Stimulated activated naive CD8-positive, alpha-beta T cell treated with anti-CD3 and anti-CD28 coated beads, Interleukin-15, amount 100 ng/mL, for 72 hours (primary cell): ENCODE measurements at regions not wholly inside any gene's neighbourhood (a gene's known extent, or its start where the extent isn't known, plus 50 kb on each side); places are given as distances from the start of the nearest gene placed in this dataset.
"Not testable (repeated sequence)": the region's sequence is repeated elsewhere in the genome, so short reads cannot be mapped to it uniquely, and the experiment has no call there.

Source experiments
- ATAC-seq: fragments of 150-1000 bp; cut with Tn5 transposase; 2 replicates; pipeline ENCODE4 v1.10.0; 2021; ENCODE audit warnings: mild to moderate bottlenecking, moderate library complexity
- DNase-seq, 2 donors: peaks; one replicate each; pipeline ENCODE4 v3.0.0; 2021 to 2022
- H3K27ac Mint-ChIP-seq, 2 donors: one replicate each; pipeline ENCODE4 v1.8.0; 2022; ENCODE audit warnings: mild to moderate bottlenecking in 2 of 2, mixed read lengths in 2 of 2, moderate library complexity in 2 of 2
- H3K27me3 Mint-ChIP-seq: one replicate; pipeline ENCODE4 v1.8.0; 2022; ENCODE audit warnings: mixed read lengths
- H3K4me1 Mint-ChIP-seq: one replicate; pipeline ENCODE4 v1.8.0; 2022; ENCODE audit warnings: mild to moderate bottlenecking, mixed read lengths
- H3K4me3 Mint-ChIP-seq, 2 donors: one replicate each; pipeline ENCODE4 v1.8.0; 2022; ENCODE audit warnings: mild to moderate bottlenecking in 2 of 2, mixed read lengths in 2 of 2, moderate library complexity in 1 of 2
- H3K9me3 Mint-ChIP-seq, 2 donors: one replicate each; pipeline ENCODE4 v1.8.0; 2022; ENCODE audit warnings: mixed read lengths in 2 of 2

DNA sequence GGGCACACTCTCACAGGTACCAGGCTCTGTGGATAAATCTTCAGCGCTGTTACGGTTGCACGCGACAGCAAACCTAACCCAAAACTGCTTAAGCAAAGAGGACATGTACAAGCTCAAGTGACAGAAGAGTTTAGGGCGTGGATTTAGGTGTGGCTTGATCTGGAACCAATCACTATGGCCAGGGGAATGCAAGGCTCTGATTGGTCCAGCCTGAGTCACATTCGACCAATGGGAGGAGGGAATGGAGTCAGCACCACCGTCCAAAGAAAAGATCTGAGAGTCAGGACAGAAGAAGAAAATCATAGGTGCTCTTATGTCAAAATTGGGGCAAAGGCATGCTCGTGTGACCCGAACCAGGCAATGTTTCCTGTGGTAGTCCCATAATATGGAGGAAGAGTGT lies 139.0 kb downstream of the TRIM43 start:
- peaks cover 15% of the 10 kb centered on the region for H3K27me3 Mint-ChIP-seq
- no peaks in the 10 kb centered on the region for H3K4me1 Mint-ChIP-seq
- ATAC-seq (no peak), DNase-seq (no peak)
- no peak overlapping the region for H3K4me3 Mint-ChIP-seq
- no peak overlapping the region for H3K27ac Mint-ChIP-seq
- no peaks in the 10 kb centered on the region for H3K9me3 Mint-ChIP-seq

DNA sequence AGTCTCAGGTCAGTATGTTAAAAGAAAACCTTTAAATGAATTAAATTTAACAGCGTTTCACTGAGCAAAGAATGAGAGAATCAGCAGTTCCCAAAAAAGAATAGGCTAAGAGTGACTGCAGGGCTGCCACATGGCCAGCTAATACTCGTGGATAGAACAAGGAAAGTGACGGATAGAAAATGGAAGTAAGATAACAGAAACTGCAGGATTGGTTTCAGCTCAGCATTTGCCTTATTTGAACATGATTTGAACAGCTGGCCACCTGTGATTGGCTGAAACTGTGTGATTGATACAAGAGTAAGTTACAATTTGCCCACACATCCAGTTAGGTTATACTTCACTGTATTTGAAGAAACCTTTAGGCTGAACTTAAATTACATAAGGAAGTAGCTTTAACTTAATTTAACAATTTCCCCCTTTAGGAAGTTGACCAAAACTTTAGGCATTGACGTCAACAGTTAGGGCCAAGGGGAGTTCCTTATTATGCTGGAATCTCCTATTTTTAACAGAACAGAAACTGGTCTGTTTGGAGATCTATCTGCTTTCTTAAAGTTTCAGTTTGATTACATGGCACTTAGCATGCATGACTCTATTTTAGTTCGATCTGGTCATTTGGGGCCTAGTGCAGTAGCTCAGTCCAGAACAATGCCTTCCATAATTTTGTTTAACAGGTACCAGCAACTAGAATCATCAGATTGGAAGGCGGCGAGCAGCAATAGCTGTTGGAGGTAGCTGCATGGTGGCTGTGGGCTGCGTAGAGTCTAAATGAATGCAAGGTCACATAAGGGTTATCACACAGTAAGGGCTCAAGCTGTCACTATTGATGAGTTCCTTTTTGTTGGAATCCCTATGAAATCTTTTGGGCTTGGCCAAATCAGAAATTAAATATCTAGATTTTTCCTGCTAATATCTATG lies 143.4 kb downstream of the TRIM43 start:
- Mint-ChIP-seq H3K4me1 (no peaks in the 10 kb centered on the region), H3K27ac (no peak overlapping the region), H3K27me3 (peaks cover 26% of the 10 kb centered on the region), H3K4me3 (no peak overlapping the region), H3K9me3 (no peaks in the 10 kb centered on the region)
- no peak for ATAC-seq
- no peak for DNase-seq

- Mint-ChIP-seq H3K4me3 (no peak overlapping the region), H3K27me3 (peaks cover 18% of the 10 kb centered on the region), H3K9me3 (no peaks in the 10 kb centered on the region), H3K4me1 (no peaks in the 10 kb centered on the region), H3K27ac (no peak overlapping the region)
- DNase-seq (no peak), ATAC-seq (no peak)
Observed at GRCh38 chr2:95738301-95738700, 146.5 kb downstream of the TRIM43 start.

DNA sequence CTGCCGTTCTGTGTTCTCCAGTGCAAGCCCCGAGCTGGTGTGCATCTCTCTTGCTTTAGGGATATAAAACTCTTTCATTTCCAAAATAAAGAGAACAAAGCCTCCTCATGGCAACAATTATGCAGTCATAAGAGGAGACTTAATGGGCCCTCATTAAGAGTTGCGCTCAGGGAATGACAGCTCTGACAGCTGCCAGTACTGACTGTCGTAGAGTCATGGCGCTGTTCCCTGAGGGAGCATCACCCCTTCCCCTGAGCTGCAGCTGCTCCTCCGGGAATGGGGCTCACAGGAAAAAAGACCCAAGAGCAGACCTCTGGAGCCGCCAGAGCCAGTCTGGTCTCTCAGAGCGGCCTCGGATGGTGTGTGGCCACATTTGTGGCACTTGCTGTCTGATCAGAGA lies 160.3 kb downstream of the TRIM43 start:
- not testable (repeated sequence) for H3K4me1 Mint-ChIP-seq, DNase-seq, H3K9me3 Mint-ChIP-seq, ATAC-seq, H3K4me3 Mint-ChIP-seq
- Mint-ChIP-seq H3K27ac (peak overlapping the region in 1 of 2 donors; percentile 28), H3K27me3 (peaks cover 15% of the 10 kb centered on the region)

DNA sequence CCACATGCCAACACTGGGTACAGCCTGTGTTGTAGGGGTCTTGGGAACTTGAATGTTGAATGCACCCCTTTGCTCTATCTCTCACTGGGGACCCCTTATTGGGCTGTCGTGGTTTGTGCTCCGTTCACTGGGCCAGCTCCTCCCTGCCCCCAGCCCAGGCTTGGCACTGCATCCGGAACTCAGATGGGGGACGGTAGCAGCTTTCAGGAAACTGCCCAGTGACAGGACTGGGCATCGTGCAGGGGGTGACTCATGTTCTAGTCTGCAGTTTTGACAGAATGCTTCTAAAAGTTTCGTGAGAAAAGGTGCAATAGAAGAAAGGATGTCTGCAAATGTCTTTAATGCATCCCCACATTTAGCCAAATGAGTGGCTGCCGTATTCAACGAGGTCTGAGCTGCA lies 162.0 kb downstream of the TRIM43 start:
- not testable (repeated sequence) for ATAC-seq, H3K4me1 Mint-ChIP-seq, H3K27ac Mint-ChIP-seq, H3K4me3 Mint-ChIP-seq, H3K9me3 Mint-ChIP-seq, DNase-seq
- H3K27me3 Mint-ChIP-seq: peaks cover 15% of the 10 kb centered on the region

DNA sequence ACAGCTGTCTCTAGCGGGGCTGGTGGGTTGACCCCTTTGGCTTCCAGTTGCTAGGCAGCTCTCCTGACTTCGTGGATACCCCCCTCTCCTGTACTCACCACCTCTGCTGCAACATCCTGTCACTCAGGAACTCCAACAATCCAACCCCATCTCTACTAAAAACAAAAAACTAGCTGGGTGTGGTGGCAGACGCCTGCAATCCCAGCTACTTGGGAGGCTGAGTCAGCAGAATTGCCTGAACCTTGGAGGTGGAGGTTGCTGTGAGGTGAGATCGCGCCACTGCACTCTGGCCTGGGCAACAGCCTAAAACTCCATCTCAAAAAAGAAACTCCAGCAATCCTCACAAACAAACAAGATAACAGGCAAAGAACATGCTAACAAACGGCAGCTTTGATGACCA lies 162.4 kb downstream of the TRIM43 start:
- H3K4me1 Mint-ChIP-seq, H3K4me3 Mint-ChIP-seq, H3K27ac Mint-ChIP-seq, H3K9me3 Mint-ChIP-seq, ATAC-seq, DNase-seq: not testable (repeated sequence)
- peaks cover 15% of the 10 kb centered on the region for H3K27me3 Mint-ChIP-seq

GRCh38 chr2:95754819-95755563 lies 163.2 kb downstream of the TRIM43 start:
- not testable (repeated sequence) for ATAC-seq, H3K9me3 Mint-ChIP-seq, H3K27ac Mint-ChIP-seq, H3K4me3 Mint-ChIP-seq, H3K4me1 Mint-ChIP-seq, DNase-seq
- peaks cover 15% of the 10 kb centered on the region for H3K27me3 Mint-ChIP-seq

DNA sequence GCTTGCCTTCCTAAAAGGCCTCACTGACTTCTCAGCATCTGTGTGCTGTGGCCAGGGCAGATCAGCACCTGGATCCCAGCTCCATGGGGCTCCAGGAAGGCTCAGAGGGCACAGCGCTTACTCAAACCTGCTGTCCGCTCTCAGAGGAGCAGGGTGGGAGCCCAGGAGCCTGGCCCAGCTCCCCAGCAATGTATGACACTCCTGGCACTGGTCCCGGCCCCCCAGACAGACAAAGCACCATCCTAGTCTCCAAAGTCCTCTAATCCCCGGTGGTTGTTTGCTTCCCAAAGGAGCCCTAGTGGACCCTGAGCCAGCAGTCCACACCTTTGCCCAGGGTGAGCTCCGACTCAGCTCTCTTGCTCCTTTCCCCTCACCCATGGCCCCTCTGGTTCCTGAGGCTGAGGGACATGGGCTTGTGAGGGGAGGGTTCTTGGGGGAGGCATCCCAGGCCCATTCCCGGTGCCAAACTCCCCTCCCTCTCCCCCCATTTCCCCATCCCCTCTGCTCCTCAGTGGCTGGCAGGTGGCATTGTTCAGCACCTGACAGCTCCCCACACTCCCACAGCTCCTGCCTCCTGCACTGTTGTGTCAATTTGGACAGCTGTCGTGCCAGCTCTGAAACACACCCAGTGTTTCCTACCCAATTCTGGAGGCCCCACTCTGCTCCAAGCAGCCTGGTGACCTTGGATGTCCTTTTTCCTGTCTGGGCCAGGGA lies 164.3 kb downstream of the TRIM43 start:
- H3K27ac Mint-ChIP-seq, H3K4me3 Mint-ChIP-seq, ATAC-seq, H3K4me1 Mint-ChIP-seq, DNase-seq, H3K9me3 Mint-ChIP-seq: not testable (repeated sequence)
- H3K27me3 Mint-ChIP-seq: peaks cover 13% of the 10 kb centered on the region

DNA sequence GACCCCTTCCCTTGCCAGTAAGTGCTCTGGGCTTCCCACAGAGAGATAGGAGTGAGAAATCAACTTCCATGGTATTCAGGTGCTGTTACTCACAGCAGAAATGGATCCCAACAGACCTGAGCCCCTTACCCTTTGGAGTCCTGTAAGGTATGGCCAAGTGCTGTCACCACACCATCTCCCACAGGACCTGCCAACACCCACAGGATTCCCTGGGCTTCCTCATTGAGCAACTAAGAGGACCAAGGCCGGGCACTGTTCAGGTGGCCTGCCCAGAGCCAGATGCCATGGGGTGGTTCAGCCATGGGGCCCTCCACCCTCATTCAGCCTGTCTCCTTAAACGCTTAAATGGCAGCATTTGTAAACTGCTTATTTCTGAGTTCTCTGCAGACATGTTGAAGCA lies 166.2 kb downstream of the TRIM43 start:
- Mint-ChIP-seq H3K27ac (no peak overlapping the region), H3K9me3 (no peaks in the 10 kb centered on the region), H3K4me3 (no peak overlapping the region), H3K27me3 (peaks cover 7% of the 10 kb centered on the region), H3K4me1 (no peaks in the 10 kb centered on the region)
- no peak for ATAC-seq
- DNase-seq: no peak

- H3K4me3 Mint-ChIP-seq: no peak overlapping the region
- DNase-seq (no peak), ATAC-seq (no peak)
- H3K4me1 Mint-ChIP-seq: no peaks in the 10 kb centered on the region
- H3K9me3 Mint-ChIP-seq: no peaks in the 10 kb centered on the region
- H3K27ac Mint-ChIP-seq: no peak overlapping the region
- H3K27me3 Mint-ChIP-seq: peaks cover 2% of the 10 kb centered on the region
Observed at GRCh38 chr2:95759481-95760246, 167.9 kb downstream of the TRIM43 start.

- Mint-ChIP-seq H3K27ac (no peak overlapping the region), H3K4me1 (no peaks in the 10 kb centered on the region), H3K4me3 (no peak overlapping the region), H3K9me3 (no peaks in the 10 kb centered on the region), H3K27me3 (no peaks in the 10 kb centered on the region)
- ATAC-seq (no peak), DNase-seq (no peak)
Observed at GRCh38 chr2:95760806-95761525, 169.2 kb downstream of the TRIM43 start.

DNA sequence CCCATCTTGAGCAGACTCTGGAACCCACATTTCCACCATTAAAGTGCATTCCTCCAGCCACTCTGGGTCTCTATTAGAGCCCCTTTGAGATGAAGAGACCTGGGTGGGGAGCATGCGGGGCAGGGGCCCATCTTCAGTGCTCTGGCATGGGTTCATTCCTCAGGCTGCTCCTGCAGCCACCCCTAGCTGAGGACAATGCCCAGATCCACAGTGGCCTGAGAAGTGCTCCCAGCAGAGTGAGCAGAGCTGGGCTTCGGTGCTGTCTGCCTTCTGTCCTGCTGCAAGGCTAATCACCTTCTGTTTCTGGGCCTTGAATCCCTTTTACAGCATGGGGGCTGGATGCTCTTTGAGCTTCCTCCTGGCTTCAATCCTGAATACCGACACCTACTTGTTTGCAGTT lies 169.8 kb downstream of the TRIM43 start:
- no peaks in the 10 kb centered on the region for H3K27me3 Mint-ChIP-seq
- H3K4me3 Mint-ChIP-seq: no peak overlapping the region
- no peak overlapping the region for H3K27ac Mint-ChIP-seq
- no peaks in the 10 kb centered on the region for H3K9me3 Mint-ChIP-seq
- ATAC-seq: no peak
- no peaks in the 10 kb centered on the region for H3K4me1 Mint-ChIP-seq
- DNase-seq: no peak

- not testable (repeated sequence) for DNase-seq, H3K4me3 Mint-ChIP-seq, H3K4me1 Mint-ChIP-seq, ATAC-seq, H3K27ac Mint-ChIP-seq, H3K9me3 Mint-ChIP-seq, H3K27me3 Mint-ChIP-seq
Observed at GRCh38 chr2:95762023-95763021, 170.5 kb downstream of the TRIM43 start.

DNA sequence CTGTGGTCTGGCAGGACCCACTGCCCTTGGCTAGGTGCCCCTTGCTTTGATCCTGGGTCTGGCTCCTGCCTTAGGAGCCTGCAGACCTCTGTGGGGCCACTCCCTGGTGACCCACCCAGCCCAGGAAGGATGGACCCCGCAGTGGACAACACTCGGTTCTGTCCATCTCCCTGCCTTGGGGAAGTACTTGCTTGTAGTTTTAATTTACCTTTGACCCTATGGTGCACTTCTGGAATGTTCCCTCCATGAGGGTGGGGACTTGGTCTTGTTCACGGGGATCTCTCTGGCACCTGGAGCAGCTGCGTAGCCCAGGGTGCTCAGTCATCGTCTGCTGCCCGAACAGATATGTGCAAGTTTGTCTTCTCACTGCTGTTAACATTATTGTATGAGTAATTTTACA lies 171.3 kb downstream of the TRIM43 start:
- not testable (repeated sequence) for H3K9me3 Mint-ChIP-seq, H3K27me3 Mint-ChIP-seq, ATAC-seq, H3K27ac Mint-ChIP-seq, H3K4me1 Mint-ChIP-seq, H3K4me3 Mint-ChIP-seq, DNase-seq
